HEK293 (cell line): ENCODE measurements at regions not wholly inside any gene's neighbourhood (a gene's known extent, or its start where the extent isn't known, plus 50 kb on each side); places are given as distances from the start of the nearest gene placed in this dataset.

Source experiments
- TF ChIP-seq, protein P1 (sequence below): fragments of 450-650 bp; formaldehyde crosslinking; IDR thresholded peaks from 2 replicates; pipeline ENCODE4 v1.5.1; 2016; ENCODE audit warnings: missing biosample characterization, missing genetic modification characterization
- TF ChIP-seq, protein P2 (sequence below): IDR thresholded peaks from 2 replicates; pipeline ENCODE4 v1.6.1; 2011; ENCODE audit warnings: mild to moderate bottlenecking, low read depth, low read length, borderline replicate concordance

DNA sequence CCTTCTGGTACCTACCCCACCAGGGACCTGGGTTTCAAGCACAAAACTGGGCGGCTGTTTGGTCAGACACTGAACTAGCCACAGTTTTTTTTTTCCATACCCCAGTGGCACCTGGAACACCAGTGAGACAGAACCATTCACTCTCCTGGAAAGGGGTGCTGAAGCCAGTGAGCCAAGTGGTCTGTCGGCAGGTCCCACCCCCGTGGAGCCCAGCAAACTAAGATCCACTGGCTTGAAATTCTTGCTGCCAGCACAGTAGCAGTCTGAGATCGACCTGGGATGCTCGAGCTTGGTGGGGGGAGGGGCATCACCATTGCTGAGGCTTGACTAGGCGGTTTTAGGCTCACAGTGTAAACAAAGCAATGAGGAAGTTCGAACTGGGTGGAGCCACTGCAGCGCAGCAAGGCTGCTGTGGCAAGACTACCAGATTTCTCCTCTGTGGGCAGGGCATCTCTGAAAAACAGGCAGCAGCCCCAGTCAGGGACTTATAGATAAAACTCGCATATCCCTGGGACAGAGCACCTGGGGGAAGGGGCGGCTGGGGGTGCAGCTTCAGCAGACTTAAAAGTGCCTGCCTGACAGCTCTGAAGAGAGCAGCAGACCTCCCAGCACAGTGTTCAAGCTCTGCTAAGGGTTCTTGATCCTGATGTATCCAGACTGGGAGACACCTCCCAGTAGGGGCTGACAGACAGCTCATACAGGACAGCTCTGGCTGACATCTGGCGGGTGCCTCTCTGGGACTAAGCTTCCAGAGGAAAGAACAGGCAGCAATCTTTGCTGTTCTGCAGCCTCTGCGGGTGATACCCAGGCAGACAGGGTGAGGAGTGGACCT is 223.0 kb downstream of the COX18 start:
- TF ChIP-seq, protein P1, sequence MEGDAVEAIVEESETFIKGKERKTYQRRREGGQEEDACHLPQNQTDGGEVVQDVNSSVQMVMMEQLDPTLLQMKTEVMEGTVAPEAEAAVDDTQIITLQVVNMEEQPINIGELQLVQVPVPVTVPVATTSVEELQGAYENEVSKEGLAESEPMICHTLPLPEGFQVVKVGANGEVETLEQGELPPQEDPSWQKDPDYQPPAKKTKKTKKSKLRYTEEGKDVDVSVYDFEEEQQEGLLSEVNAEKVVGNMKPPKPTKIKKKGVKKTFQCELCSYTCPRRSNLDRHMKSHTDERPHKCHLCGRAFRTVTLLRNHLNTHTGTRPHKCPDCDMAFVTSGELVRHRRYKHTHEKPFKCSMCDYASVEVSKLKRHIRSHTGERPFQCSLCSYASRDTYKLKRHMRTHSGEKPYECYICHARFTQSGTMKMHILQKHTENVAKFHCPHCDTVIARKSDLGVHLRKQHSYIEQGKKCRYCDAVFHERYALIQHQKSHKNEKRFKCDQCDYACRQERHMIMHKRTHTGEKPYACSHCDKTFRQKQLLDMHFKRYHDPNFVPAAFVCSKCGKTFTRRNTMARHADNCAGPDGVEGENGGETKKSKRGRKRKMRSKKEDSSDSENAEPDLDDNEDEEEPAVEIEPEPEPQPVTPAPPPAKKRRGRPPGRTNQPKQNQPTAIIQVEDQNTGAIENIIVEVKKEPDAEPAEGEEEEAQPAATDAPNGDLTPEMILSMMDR: no peak
- TF ChIP-seq, protein P2, sequence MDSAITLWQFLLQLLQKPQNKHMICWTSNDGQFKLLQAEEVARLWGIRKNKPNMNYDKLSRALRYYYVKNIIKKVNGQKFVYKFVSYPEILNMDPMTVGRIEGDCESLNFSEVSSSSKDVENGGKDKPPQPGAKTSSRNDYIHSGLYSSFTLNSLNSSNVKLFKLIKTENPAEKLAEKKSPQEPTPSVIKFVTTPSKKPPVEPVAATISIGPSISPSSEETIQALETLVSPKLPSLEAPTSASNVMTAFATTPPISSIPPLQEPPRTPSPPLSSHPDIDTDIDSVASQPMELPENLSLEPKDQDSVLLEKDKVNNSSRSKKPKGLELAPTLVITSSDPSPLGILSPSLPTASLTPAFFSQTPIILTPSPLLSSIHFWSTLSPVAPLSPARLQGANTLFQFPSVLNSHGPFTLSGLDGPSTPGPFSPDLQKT: no peak
